Activated T-cell treated with anti-CD3 and anti-CD28 coated beads, Interleukin-2, amount 50 U/mL, for 4 hours (primary cell): ENCODE measurements at regions not wholly inside any gene's neighbourhood (a gene's known extent, or its start where the extent isn't known, plus 50 kb on each side); places are given as distances from the start of the nearest gene placed in this dataset.

Experiments used
- ATAC-seq, 2 donors: fragments of 200-7000 bp; cut with Tn5 transposase; one replicate each; pipeline ENCODE4 v1.10.0; 2021
- DNase-seq: peaks from one replicate; pipeline ENCODE4 v3.0.0-alpha.2; 2020
- H3K27me3 Mint-ChIP-seq: one replicate; pipeline ENCODE4 v1.8.0; 2021; ENCODE audit warnings: low read depth, mixed read lengths
- H3K36me3 Mint-ChIP-seq: one replicate; pipeline ENCODE4 v1.8.0; 2022; ENCODE audit warnings: mixed read lengths; ENCODE audit not compliant: insufficient read depth
- H3K4me1 Mint-ChIP-seq: one replicate; pipeline ENCODE4 v1.8.0; 2021; ENCODE audit warnings: low read depth, mixed read lengths
- H3K4me3 Mint-ChIP-seq: one replicate; pipeline ENCODE4 v1.8.0; 2021; ENCODE audit warnings: mild to moderate bottlenecking, moderate library complexity, mixed read lengths
- H3K9me3 Mint-ChIP-seq: one replicate; pipeline ENCODE4 v1.8.0; 2021; ENCODE audit warnings: mixed read lengths

DNA sequence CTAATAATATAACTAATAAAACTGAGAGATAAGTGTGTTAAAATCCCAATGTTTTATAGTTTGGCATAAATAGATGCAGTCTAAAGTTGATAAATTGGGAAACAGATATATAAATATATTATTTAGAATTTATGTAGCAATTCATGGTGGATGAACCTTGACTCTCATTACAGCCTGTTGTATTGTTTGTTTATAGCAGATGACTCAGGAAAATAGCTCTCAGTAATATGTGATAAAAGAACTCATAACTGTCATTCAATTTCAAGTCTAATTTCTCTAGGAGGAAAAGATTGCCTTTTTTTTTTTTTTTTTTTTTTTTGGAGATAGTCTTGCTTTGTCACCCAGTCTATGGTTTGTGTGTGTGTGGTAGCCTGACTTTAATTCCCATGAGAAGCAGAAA, 603.2 kb upstream of the PKN2 start:
- DNase-seq (no peak), ATAC-seq (no peak)
- H3K4me3 Mint-ChIP-seq, result no peak overlapping the region
- H3K27me3 Mint-ChIP-seq, result peaks cover 2% of the 10 kb centered on the region
- H3K36me3 Mint-ChIP-seq, result no peaks in the 10 kb centered on the region
- no peaks in the 10 kb centered on the region for H3K4me1 Mint-ChIP-seq
- peaks cover 5% of the 10 kb centered on the region for H3K9me3 Mint-ChIP-seq

DNA sequence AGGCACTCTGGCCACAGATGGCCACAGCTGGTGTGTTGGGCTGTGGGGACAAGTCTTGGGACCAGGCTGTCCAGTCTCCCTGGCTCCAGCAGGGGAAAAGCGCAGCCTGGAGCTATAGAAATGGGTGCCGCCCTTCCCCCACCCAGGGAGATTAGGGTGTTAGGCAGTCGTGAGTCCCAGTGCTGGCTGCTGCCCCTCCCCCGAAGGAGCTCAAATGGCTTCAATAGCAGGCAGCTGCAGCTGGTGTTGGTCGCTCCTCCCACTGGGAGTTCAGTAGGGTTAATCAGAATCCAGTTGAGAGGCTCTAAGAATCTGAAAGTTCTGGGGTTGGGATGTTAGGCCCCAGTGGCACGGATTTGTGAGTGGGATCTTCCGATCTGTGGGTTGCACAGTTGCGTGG, 595.6 kb upstream of the PKN2 start:
- no peaks in the 10 kb centered on the region for H3K27me3 Mint-ChIP-seq
- no peaks in the 10 kb centered on the region for H3K36me3 Mint-ChIP-seq
- H3K4me1 Mint-ChIP-seq, result no peaks in the 10 kb centered on the region
- no peak overlapping the region for H3K4me3 Mint-ChIP-seq
- peaks cover 15% of the 10 kb centered on the region for H3K9me3 Mint-ChIP-seq
- DNase-seq (no peak), ATAC-seq (no peak)

DNA sequence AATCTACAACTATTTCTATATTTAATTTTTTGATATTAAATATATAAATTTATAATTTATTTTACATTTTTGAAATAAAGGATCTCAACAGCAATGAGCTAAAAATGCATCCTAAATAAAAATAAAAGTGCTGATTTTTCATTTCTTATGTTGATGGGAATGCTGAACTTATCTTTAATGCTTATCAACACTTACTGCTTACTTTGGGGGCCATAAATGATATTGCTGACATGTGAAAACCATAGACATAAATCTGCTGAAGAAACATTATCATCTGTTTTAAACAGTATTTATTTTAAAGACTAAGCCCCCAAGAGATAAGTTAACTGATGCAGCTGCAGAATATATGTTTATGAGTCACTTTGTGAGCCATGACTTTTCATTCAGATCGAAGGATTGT, 594.1 kb upstream of the PKN2 start:
- no peak overlapping the region for H3K4me3 Mint-ChIP-seq
- H3K4me1 Mint-ChIP-seq, result no peaks in the 10 kb centered on the region
- DNase-seq, result no peak
- no peaks in the 10 kb centered on the region for H3K36me3 Mint-ChIP-seq
- no peaks in the 10 kb centered on the region for H3K27me3 Mint-ChIP-seq
- no peak for ATAC-seq
- H3K9me3 Mint-ChIP-seq, result peaks cover 15% of the 10 kb centered on the region

DNA sequence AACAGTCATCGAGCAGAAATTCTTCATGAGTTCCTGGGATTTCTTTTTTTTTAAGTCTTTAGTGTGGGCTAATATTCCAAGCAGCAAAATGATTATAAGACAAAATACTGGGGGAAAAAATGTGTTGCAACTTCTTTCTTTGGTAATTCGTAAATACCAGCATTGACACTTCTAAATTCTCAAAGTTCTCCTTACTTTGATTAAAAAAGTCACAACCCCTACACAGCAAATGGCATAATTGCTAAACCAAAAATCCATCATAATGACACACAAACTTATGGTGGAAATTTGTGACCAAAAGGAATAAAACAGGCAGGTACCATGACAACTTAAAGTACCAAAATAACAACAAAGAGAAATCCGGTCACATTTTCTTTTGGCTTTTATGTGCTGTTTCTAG, 585.2 kb upstream of the PKN2 start:
- Mint-ChIP-seq H3K27me3 (no peaks in the 10 kb centered on the region), H3K4me1 (no peaks in the 10 kb centered on the region)

DNA sequence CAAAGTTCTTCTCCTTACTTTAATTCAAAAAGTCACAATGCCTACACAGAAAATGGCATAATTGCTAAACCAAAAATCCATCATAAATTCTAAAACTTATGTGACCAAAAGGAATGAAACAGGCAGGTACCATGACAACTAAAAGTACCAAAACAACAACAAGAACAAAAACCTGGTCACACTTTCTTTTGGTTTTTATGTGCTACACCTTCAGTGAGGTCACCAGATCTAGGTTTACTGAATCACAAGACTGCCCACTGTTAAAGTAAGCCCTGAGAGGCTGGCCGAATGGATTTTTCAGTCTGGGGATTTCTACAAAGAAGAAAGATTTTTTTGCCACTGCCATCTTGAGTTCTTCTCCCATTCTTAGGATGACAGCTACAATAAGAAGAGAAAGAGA, 583.0 kb upstream of the PKN2 start:
- no peaks in the 10 kb centered on the region for H3K9me3 Mint-ChIP-seq
- H3K4me1 Mint-ChIP-seq, result no peaks in the 10 kb centered on the region
- H3K4me3 Mint-ChIP-seq, result no peak overlapping the region
- H3K27me3 Mint-ChIP-seq, result no peaks in the 10 kb centered on the region
- no peak for DNase-seq
- ATAC-seq, result no peak
- no peaks in the 10 kb centered on the region for H3K36me3 Mint-ChIP-seq

More for the DNA sequence above, 585.2 kb upstream of the PKN2 start:
- ATAC-seq (no peak), DNase-seq (no peak)
- Mint-ChIP-seq H3K36me3 (no peaks in the 10 kb centered on the region), H3K9me3 (no peaks in the 10 kb centered on the region), H3K4me3 (no peak overlapping the region)

DNA sequence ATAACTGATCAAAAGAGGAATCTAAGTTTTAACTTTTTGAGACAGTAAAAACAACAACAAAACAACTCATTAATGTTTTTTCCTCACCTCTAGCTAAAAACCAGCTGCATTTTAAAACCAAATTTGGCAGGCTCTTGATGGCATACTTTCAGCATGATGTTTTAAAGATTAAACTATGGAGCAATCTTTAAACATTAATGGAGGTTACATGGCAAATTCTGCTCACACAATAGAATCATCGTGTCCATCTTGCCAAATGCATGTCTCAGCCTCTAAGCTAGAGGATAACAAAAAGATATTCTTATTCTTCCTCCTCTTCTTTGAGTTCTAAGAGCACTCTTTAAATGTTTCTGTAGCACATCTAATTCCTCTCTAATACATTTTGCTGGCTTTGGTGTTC, 579.8 kb upstream of the PKN2 start:
- DNase-seq, result no peak
- Mint-ChIP-seq H3K4me1 (no peaks in the 10 kb centered on the region), H3K4me3 (no peak overlapping the region), H3K36me3 (no peaks in the 10 kb centered on the region), H3K9me3 (no peaks in the 10 kb centered on the region), H3K27me3 (no peaks in the 10 kb centered on the region)
- ATAC-seq, result no peak

DNA sequence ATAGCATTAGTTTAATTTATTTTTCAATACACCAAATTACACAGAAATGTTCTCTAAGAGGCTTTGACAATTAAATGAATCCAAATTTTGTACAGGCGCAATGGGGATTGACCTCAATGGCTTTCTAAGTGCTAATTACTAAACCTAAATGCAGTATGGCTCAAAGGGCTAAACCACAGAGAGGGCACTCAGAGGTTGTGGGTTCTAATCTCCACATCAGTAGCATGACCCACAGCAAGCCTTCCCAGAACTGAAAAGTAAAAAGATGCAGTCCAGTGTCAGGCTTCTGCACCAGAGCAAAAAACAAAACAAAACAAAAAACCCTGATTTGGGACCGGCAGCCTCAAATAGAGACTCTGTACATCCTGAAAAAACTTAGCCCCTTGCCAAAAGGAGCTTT, 579.2 kb upstream of the PKN2 start:
- DNase-seq, result no peak
- H3K4me3 Mint-ChIP-seq, result no peak overlapping the region
- no peaks in the 10 kb centered on the region for H3K9me3 Mint-ChIP-seq
- H3K27me3 Mint-ChIP-seq, result no peaks in the 10 kb centered on the region
- ATAC-seq, result no peak
- no peaks in the 10 kb centered on the region for H3K4me1 Mint-ChIP-seq
- no peaks in the 10 kb centered on the region for H3K36me3 Mint-ChIP-seq

DNA sequence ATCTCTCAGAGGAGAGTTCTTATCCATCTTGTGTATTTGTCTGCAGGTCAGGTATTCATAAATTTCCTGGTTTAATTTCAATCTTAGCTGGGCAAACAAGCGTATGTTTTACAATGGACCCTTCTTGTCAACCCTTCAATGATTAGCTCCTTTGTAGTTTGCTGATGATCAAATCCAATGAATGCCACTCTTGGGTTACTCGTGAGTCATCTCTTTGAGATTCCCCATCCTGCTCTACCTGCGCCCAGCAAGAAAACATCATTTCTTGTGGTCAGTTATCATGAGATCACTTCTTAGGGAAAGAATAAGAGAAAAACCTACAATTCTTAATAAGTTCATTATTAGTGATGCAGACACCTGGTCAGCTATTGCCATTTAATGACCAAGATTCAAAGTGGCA, 572.3 kb upstream of the PKN2 start:
- DNase-seq (no peak), ATAC-seq (no peak)
- H3K4me3 Mint-ChIP-seq, result no peak overlapping the region
- no peaks in the 10 kb centered on the region for H3K9me3 Mint-ChIP-seq
- H3K36me3 Mint-ChIP-seq, result no peaks in the 10 kb centered on the region
- H3K27me3 Mint-ChIP-seq, result no peaks in the 10 kb centered on the region
- H3K4me1 Mint-ChIP-seq, result no peaks in the 10 kb centered on the region

DNA sequence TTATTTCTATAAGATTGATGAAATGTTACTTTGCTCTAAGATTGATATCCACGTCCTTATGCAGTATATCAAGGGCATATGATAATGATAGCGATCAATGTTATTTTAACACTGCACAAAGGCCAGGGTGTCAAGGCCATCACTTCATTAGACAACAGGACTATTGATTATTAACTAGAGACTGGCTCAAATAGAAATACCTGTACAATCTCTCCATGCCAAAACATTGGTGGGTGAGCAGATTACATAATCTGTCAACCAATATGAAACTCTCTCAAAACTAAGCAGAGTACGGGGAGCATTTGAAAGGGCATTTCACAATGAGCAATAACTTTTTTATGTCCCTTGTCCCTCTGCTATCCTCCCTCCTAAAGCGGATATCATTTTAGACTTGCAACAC, 566.5 kb upstream of the PKN2 start:
- no peak for ATAC-seq
- DNase-seq, result no peak
- Mint-ChIP-seq H3K4me1 (no peaks in the 10 kb centered on the region), H3K9me3 (no peaks in the 10 kb centered on the region), H3K4me3 (no peak overlapping the region), H3K36me3 (no peaks in the 10 kb centered on the region), H3K27me3 (no peaks in the 10 kb centered on the region)

DNA sequence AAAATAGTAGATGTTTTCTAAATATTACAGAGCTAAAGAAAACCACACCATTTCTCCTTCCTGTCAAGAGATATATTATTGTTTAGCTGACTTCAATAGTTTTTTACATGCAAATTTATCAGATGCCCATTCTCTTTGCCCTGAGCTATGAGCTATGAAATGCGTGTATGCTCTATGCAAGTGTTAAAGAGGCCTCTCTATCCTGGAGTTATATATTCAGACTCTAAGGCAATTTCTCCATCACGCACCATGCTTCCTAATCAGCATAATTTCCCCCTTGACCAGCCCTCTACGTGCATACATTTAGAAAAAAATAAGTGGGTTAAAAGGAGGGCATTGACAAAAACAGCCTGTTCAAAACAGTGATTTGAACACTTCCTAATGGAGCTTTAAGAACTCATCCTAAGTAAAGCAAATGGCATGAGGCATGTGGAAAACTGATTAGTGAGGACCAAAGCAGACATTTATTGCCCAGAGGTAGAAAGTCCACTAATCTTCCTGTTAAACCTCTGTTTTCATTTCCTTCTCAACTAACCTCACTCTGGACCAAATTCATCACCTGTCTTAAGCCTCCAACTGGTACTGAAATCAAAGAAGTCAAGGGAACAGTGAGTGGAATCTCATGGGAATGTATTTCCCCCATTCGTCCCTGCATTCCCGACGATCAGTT, 565.8 kb upstream of the PKN2 start:
- Mint-ChIP-seq H3K4me1 (no peaks in the 10 kb centered on the region), H3K4me3 (no peak overlapping the region), H3K27me3 (no peaks in the 10 kb centered on the region), H3K36me3 (no peaks in the 10 kb centered on the region), H3K9me3 (no peaks in the 10 kb centered on the region)
- no peak for DNase-seq
- ATAC-seq, result no peak

DNA sequence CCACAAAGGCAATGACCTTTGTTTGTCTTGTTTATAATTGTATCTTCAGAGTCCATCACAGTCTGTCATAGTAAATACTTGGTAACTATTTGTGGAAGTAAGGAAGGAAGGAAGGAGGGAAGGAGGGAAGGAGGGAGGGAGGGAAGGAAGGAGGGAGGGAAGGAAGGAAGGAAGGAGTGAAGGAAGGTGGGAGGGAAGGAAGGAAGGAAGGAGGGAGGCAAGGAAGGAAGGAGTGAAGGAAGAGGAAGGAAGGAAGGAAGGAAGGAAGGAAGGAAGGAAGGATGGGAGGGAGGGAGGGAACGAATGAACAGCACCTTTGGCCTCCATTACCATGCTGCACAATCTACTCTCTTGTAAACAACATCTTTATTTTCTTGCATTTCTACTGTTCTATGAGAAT, 559.5 kb upstream of the PKN2 start:
- H3K4me3 Mint-ChIP-seq, result no peak overlapping the region
- no peaks in the 10 kb centered on the region for H3K9me3 Mint-ChIP-seq
- no peaks in the 10 kb centered on the region for H3K36me3 Mint-ChIP-seq
- no peaks in the 10 kb centered on the region for H3K4me1 Mint-ChIP-seq
- H3K27me3 Mint-ChIP-seq, result no peaks in the 10 kb centered on the region
- no peak for DNase-seq
- ATAC-seq, result no peak

DNA sequence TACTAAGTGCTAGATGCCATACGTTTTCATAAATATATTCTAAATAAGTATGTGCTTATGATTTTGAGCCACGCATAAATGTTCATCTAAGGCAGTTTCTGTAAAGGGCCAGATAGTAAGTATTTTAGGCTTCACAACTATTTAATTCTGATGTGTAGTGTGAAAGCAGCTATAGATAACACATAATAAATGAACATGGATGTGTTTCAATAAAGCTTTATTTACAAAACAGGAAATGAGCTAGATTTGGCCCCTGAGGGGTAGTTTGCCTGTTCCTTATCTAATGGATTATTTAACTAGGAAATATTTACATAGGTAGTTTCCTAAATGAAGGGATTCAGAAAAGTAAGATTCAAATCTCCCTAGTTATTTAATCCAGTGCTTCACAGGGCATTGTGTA, 557.6 kb upstream of the PKN2 start:
- DNase-seq, result no peak
- Mint-ChIP-seq H3K9me3 (no peaks in the 10 kb centered on the region), H3K4me3 (no peak overlapping the region), H3K27me3 (no peaks in the 10 kb centered on the region), H3K36me3 (no peaks in the 10 kb centered on the region), H3K4me1 (no peaks in the 10 kb centered on the region)
- no peak for ATAC-seq

DNA sequence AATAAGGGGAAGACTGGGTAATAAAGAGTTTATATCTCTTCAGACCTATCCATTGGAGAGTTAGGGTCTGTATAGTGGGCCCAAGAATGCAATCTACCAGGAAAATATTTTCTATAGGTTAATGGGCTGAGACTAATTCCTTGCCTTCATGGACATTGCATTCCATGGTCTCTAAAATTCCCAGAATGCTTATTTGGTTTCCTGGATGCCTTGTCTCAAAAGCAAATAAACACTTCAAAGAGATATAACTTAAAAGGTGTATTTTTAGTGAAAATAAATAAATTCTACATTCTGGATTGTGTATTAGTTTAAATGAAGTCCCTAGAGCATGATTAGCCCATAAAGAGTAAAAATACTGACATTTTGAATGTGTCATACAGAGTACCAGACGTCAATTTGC, 550.1 kb upstream of the PKN2 start:
- no peaks in the 10 kb centered on the region for H3K27me3 Mint-ChIP-seq
- H3K36me3 Mint-ChIP-seq, result no peaks in the 10 kb centered on the region
- DNase-seq (no peak), ATAC-seq (no peak)
- no peaks in the 10 kb centered on the region for H3K9me3 Mint-ChIP-seq
- no peaks in the 10 kb centered on the region for H3K4me1 Mint-ChIP-seq
- H3K4me3 Mint-ChIP-seq, result no peak overlapping the region

DNA sequence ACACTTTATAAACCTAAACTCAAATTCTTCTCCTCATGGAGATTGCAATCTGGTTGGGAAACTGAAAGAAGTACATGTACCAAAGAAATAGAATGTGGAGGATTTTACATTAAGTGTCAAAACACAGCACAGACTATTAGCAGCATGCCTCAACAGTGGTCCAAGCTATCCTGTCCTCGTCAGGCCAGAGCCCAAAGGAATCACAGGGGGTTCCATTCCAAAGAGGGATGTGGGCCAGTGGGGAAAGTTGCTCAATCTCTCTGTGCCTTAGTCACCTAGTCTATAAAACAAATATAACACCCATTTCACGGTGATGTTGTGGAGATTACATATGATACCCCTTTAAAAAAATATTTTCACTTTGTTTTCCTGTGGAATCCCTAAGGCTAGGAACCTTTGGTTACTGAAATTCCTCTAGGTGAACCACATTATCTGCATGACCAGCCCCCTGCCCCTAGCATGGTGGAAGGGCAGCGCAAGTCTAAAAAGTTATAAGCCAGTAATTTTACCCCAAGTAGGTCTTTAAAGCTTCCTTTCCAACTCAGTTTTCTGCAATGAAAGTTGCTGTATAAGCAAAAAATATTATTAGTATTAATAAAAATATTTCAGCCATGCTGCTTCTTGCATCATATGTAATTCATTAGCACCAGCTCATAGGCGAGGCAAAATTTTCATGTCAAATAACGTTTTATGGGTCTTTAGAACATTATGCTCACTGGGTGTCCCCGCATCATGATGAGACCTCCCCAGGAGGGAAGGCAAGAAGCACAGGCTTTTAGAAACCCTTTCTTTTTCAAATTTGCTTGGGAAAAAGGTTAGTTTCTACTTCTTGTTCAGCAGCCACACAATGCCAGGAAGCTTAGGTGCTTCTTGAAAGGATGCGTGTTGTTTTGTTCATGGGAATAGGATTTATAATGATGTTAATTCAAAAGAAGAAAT, 548.8 kb upstream of the PKN2 start:
- Mint-ChIP-seq H3K4me1 (no peaks in the 10 kb centered on the region), H3K4me3 (no peak overlapping the region), H3K36me3 (no peaks in the 10 kb centered on the region), H3K27me3 (no peaks in the 10 kb centered on the region), H3K9me3 (no peaks in the 10 kb centered on the region)
- ATAC-seq, result no peak
- DNase-seq, result no peak

DNA sequence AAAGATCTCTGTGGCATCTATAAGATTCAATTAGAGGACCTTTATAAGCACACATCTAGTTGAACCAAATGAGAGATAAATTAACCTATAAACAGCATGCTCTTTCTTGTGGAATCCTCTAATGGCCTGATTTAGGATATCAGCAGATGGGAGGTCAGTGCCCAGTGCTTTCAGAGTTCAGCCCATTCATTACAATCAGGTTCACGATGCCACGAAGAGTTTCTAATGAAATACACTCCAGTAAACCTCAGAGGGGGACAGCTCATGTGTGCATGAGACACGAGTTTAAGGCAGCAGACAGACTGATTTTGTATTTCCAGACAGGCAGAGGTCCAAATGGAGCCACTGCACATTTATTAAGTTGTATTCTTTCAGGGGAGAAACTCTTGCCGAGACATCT, 544.4 kb upstream of the PKN2 start:
- no peaks in the 10 kb centered on the region for H3K9me3 Mint-ChIP-seq

More for the DNA sequence above, 544.4 kb upstream of the PKN2 start:
- no peak for ATAC-seq
- Mint-ChIP-seq H3K4me3 (no peak overlapping the region), H3K36me3 (no peaks in the 10 kb centered on the region), H3K4me1 (peaks cover 2% of the 10 kb centered on the region), H3K27me3 (no peaks in the 10 kb centered on the region)
- DNase-seq, result no peak
